Neural cell (in vitro differentiated cells): ENCODE measurements at regions not wholly inside any gene's neighbourhood (a gene's known extent, or its start where the extent isn't known, plus 50 kb on each side); places are given as distances from the start of the nearest gene placed in this dataset.
"Not testable (repeated sequence)": the region's sequence is repeated elsewhere in the genome, so short reads cannot be mapped to it uniquely, and the experiment has no call there.

Experiments used
- H2AFZ ChIP-seq: fragments of 200-600, 300-800 bp; sonication (generic), shearing (Covaris generic); 2 replicates; pipeline ENCODE4 v1.6.0; 2014; ENCODE audit warnings: low read depth, mild to moderate bottlenecking, antibody characterized with exemption, low read length, moderate library complexity
- H3F3A ChIP-seq: fragments of 200-600 bp; shearing (Covaris generic); 2 replicates; pipeline ENCODE4 v1.6.1; 2016; ENCODE audit warnings: mild to moderate bottlenecking, moderate library complexity, mixed read lengths, antibody characterized with exemption, low read length; ENCODE audit not compliant: insufficient read depth, poor library complexity, severe bottlenecking
- H3K27ac ChIP-seq: fragments of 200-600, 300-800 bp; sonication (generic), shearing (Covaris generic); 2 replicates; pipeline ENCODE4 v1.5.1; 2014; ENCODE audit warnings: mild to moderate bottlenecking, low read length, moderate library complexity
- H3K27me3 ChIP-seq: fragments of 300-800, 200-600 bp; sonication (generic), shearing (Covaris generic); 2 replicates; pipeline ENCODE4 v1.6.0; 2014; ENCODE audit warnings: mild to moderate bottlenecking, low read depth, low read length, moderate library complexity; ENCODE audit not compliant: insufficient read depth
- H3K36me3 ChIP-seq: fragments of 300-800, 200-600 bp; sonication (generic), shearing (Covaris generic); 2 replicates; pipeline ENCODE4 v1.5.1; 2014; ENCODE audit warnings: mild to moderate bottlenecking, antibody characterized with exemption, low read length, moderate library complexity; ENCODE audit not compliant: insufficient read depth
- H3K4me2 ChIP-seq: fragments of 300-800, 200-600 bp; sonication (generic), shearing (Covaris generic); 2 replicates; pipeline ENCODE4 v1.6.0; 2014; ENCODE audit warnings: mild to moderate bottlenecking, low read length
- H3K4me3 ChIP-seq: fragments of 300-800, 200-600 bp; sonication (generic), shearing (Covaris generic); 2 replicates; pipeline ENCODE4 v1.5.1; 2014; ENCODE audit warnings: mild to moderate bottlenecking, low read length, moderate library complexity
- H3K79me2 ChIP-seq: fragments of 200-600 bp; shearing (Covaris generic); replicated peaks from 2 replicates; pipeline ENCODE4 v1.6.0; 2014; ENCODE audit warnings: mild to moderate bottlenecking, low read length, moderate library complexity; ENCODE audit not compliant: insufficient read depth
- H3K9ac ChIP-seq: fragments of 300-800, 200-600 bp; sonication (generic), shearing (Covaris generic); 2 replicates; pipeline ENCODE4 v1.6.1; 2016; ENCODE audit warnings: mild to moderate bottlenecking, low read length, mixed read lengths
- H3K9me2 ChIP-seq: fragments of 200-600 bp; shearing (Covaris generic); 2 replicates; pipeline ENCODE4 v1.6.1; 2016; ENCODE audit warnings: mild to moderate bottlenecking, low read length, mixed read lengths; ENCODE audit not compliant: insufficient read depth
- H3K9me3 ChIP-seq: fragments of 200-600, 300-800 bp; sonication (generic), shearing (Covaris generic); 2 replicates; pipeline ENCODE4 v1.6.1; 2016; ENCODE audit warnings: mild to moderate bottlenecking, mixed run types, low read length, moderate library complexity, mixed read lengths
- H4K20me1 ChIP-seq: fragments of 200-600 bp; shearing (Covaris generic); 2 replicates; pipeline ENCODE4 v1.6.1; 2016; ENCODE audit warnings: mild to moderate bottlenecking, mixed run types; ENCODE audit not compliant: insufficient read depth
- EP300 ChIP-seq: fragments of 450-650 bp; conservative IDR thresholded peaks from 2 replicates; pipeline ENCODE4 v1.6.1; 2014; ENCODE audit warnings: antibody characterized with exemption, mild to moderate bottlenecking, moderate library complexity; ENCODE audit not compliant: poor library complexity, severe bottlenecking
- EZH2 ChIP-seq: fragments of 200-600, 300-800 bp; shearing (Covaris generic), sonication (generic); IDR thresholded peaks from 2 replicates; pipeline ENCODE4 v1.6.1; 2014; ENCODE audit warnings: antibody characterized with exemption, low read length, borderline replicate concordance, mild to moderate bottlenecking; ENCODE audit not compliant: insufficient read depth, poor library complexity, severe bottlenecking
- MXI1 ChIP-seq: fragments of 450-650 bp; conservative IDR thresholded peaks from 2 replicates; pipeline ENCODE4 v1.6.1; 2014; ENCODE audit warnings: antibody characterized with exemption, mild to moderate bottlenecking; ENCODE audit not compliant: poor library complexity, severe bottlenecking
- POLR2AphosphoS5 ChIP-seq: IDR thresholded peaks from 2 replicates; pipeline ENCODE4 v1.6.1; 2012
- RAD21 ChIP-seq: fragments of 450-650 bp; conservative IDR thresholded peaks from 2 replicates; pipeline ENCODE4 v1.6.1; 2014; ENCODE audit warnings: antibody characterized with exemption, mild to moderate bottlenecking, moderate library complexity
- SMC3 ChIP-seq: fragments of 450-650 bp; conservative IDR thresholded peaks from 2 replicates; pipeline ENCODE4 v1.6.1; 2014; ENCODE audit warnings: antibody characterized with exemption, mild to moderate bottlenecking, moderate library complexity; ENCODE audit not compliant: poor library complexity
- TAF1 ChIP-seq: IDR thresholded peaks from 2 replicates; pipeline ENCODE4 v1.6.1; 2012; ENCODE audit warnings: low read depth
- TF ChIP-seq, protein P1 (sequence below): fragments of 450-650 bp; IDR thresholded peaks from 2 replicates; pipeline ENCODE4 v1.5.1; 2014; ENCODE audit warnings: antibody characterized with exemption, mild to moderate bottlenecking, moderate library complexity; ENCODE audit not compliant: poor library complexity, severe bottlenecking
- TF ChIP-seq, protein P2 (sequence below): IDR thresholded peaks from 2 replicates; pipeline ENCODE4 v1.6.1; 2012; ENCODE audit warnings: borderline replicate concordance

DNA sequence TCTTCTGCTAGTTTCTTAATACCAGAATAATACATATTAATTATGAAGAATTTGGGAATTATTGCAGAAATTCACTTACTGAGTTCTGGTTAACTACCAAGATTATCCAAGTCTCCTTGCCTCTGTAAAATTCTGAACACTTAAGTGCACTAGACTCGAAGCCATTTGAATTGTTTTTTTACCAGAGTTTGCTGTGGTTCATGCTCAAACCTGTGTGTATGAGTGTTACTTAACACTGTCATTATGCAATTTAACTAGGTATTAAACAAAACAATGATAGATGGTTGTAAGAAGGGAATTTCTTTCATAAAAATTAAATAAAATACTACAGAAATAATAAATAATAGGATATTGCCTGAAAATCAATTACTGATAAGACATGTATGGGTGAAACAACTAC, 145.6 kb upstream of the FAT4 start:
- H3K36me3 ChIP-seq, result no peaks in the 10 kb centered on the region
- TF ChIP-seq RAD21 (no peak), SMC3 (no peak), MXI1 (no peak), EP300 (no peak), POLR2AphosphoS5 (no peak), TAF1 (no peak)
- TF ChIP-seq, protein P1, sequence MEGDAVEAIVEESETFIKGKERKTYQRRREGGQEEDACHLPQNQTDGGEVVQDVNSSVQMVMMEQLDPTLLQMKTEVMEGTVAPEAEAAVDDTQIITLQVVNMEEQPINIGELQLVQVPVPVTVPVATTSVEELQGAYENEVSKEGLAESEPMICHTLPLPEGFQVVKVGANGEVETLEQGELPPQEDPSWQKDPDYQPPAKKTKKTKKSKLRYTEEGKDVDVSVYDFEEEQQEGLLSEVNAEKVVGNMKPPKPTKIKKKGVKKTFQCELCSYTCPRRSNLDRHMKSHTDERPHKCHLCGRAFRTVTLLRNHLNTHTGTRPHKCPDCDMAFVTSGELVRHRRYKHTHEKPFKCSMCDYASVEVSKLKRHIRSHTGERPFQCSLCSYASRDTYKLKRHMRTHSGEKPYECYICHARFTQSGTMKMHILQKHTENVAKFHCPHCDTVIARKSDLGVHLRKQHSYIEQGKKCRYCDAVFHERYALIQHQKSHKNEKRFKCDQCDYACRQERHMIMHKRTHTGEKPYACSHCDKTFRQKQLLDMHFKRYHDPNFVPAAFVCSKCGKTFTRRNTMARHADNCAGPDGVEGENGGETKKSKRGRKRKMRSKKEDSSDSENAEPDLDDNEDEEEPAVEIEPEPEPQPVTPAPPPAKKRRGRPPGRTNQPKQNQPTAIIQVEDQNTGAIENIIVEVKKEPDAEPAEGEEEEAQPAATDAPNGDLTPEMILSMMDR, result no peak
- TF ChIP-seq, protein P2, sequence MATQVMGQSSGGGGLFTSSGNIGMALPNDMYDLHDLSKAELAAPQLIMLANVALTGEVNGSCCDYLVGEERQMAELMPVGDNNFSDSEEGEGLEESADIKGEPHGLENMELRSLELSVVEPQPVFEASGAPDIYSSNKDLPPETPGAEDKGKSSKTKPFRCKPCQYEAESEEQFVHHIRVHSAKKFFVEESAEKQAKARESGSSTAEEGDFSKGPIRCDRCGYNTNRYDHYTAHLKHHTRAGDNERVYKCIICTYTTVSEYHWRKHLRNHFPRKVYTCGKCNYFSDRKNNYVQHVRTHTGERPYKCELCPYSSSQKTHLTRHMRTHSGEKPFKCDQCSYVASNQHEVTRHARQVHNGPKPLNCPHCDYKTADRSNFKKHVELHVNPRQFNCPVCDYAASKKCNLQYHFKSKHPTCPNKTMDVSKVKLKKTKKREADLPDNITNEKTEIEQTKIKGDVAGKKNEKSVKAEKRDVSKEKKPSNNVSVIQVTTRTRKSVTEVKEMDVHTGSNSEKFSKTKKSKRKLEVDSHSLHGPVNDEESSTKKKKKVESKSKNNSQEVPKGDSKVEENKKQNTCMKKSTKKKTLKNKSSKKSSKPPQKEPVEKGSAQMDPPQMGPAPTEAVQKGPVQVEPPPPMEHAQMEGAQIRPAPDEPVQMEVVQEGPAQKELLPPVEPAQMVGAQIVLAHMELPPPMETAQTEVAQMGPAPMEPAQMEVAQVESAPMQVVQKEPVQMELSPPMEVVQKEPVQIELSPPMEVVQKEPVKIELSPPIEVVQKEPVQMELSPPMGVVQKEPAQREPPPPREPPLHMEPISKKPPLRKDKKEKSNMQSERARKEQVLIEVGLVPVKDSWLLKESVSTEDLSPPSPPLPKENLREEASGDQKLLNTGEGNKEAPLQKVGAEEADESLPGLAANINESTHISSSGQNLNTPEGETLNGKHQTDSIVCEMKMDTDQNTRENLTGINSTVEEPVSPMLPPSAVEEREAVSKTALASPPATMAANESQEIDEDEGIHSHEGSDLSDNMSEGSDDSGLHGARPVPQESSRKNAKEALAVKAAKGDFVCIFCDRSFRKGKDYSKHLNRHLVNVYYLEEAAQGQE, result no peak

DNA sequence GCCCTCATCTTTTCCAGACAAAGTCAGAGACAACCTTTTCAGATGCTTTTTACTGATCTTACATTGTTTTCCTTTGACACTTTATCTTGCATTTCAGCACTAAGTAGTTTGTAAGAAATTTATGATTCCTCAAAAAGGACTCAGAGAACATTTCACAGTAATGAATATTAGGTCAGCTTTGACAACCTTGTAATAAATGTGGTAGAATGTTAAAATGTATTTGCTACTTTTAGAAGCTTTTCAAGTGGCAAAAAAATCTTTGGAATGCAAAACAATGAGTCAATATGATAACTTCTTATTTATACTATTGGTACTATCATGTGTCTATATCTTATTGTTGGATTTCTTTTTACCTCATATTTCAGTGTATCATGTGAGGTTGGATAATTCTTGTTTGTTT, 146.2 kb upstream of the FAT4 start:
- H4K20me1 ChIP-seq, result no peaks in the 10 kb centered on the region
- no peak overlapping the region for H3K27ac ChIP-seq
- no peaks in the 10 kb centered on the region for H3K9me2 ChIP-seq
- H3K9ac ChIP-seq, result no peak overlapping the region
- no peak overlapping the region for H3K4me2 ChIP-seq
- H3F3A ChIP-seq, result no peaks in the 10 kb centered on the region
- no peak overlapping the region for H3K4me3 ChIP-seq
- no peaks in the 10 kb centered on the region for H3K9me3 ChIP-seq
- H2AFZ ChIP-seq, result no peak overlapping the region
- no peak for TF ChIP-seq EZH2
- TF ChIP-seq, protein P2, result no peak
- no peak for TF ChIP-seq EP300
- no peak for TF ChIP-seq POLR2AphosphoS5
- TF ChIP-seq SMC3, result no peak
- TF ChIP-seq, protein P1, result no peak
- TF ChIP-seq TAF1, result no peak
- TF ChIP-seq RAD21, result no peak
- TF ChIP-seq MXI1, result no peak
- H3K79me2 ChIP-seq, result no peaks in the 10 kb centered on the region
- H3K27me3 ChIP-seq, result no peaks in the 10 kb centered on the region
- H3K36me3 ChIP-seq, result no peaks in the 10 kb centered on the region

More for the DNA sequence above, 145.6 kb upstream of the FAT4 start:
- H2AFZ ChIP-seq, result no peak overlapping the region
- no peaks in the 10 kb centered on the region for H4K20me1 ChIP-seq
- H3K79me2 ChIP-seq, result no peaks in the 10 kb centered on the region
- no peak overlapping the region for H3K9ac ChIP-seq
- H3K27me3 ChIP-seq, result no peaks in the 10 kb centered on the region
- no peaks in the 10 kb centered on the region for H3F3A ChIP-seq
- no peak overlapping the region for H3K4me2 ChIP-seq
- no peaks in the 10 kb centered on the region for H3K9me2 ChIP-seq
- H3K4me3 ChIP-seq, result no peak overlapping the region
- H3K9me3 ChIP-seq, result no peaks in the 10 kb centered on the region
- no peak overlapping the region for H3K27ac ChIP-seq

DNA sequence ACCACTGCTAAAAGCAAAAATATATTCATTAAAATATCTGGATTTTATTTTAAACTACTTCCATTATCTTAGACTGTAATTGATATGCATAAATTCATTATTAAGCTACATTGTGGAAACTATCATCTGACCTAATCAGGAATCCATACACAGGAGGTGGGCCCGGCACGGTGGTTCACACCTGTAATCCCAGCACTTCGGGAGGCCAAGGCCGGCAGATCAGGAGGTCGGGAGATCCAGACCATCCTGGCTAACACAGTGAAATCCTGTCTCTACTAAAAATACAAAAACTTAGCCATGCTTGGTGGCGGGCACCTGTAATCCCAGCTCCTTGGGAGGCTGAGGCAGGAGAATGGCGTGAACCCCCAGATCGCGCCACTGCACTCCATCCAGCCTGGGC, 148.7 kb upstream of the FAT4 start:
- not testable (repeated sequence) for H3K9ac ChIP-seq, H3K27ac ChIP-seq, H3K4me3 ChIP-seq, H3K4me2 ChIP-seq, H3F3A ChIP-seq, H4K20me1 ChIP-seq, H3K79me2 ChIP-seq, H3K36me3 ChIP-seq, H3K9me2 ChIP-seq, H3K27me3 ChIP-seq, H2AFZ ChIP-seq, H3K9me3 ChIP-seq
